VCaP (cell line): ENCODE measurements at regions not wholly inside any gene's neighbourhood (a gene's known extent, or its start where the extent isn't known, plus 50 kb on each side); places are given as distances from the start of the nearest gene placed in this dataset.

Source experiments
- H3K27ac ChIP-seq: fragments of 450-650 bp; 2 replicates; pipeline ENCODE4 v1.5.1; 2017
- CTCF ChIP-seq: fragments of 450-650 bp; conservative IDR thresholded peaks from 2 replicates; pipeline ENCODE4 v1.5.1; 2017; ENCODE audit warnings: mild to moderate bottlenecking, moderate library complexity

GRCh38 chr11:92675303-92675702 lies 294.1 kb upstream of the MTNR1B start:
- no peak for TF ChIP-seq CTCF
- peak overlapping the region; percentile 52; the same call in 1 of the 2 replicates for H3K27ac ChIP-seq

- peak overlapping the region; percentile 52 for H3K27ac ChIP-seq
- no peak for TF ChIP-seq CTCF
Measured at GRCh38 chr11:92675810-92676209, 293.6 kb upstream of the MTNR1B start.

GRCh38 chr11:92678008-92678611 lies 291.3 kb upstream of the MTNR1B start:
- TF ChIP-seq CTCF: no peak
- H3K27ac ChIP-seq: no peak overlapping the region

- no peak overlapping the region for H3K27ac ChIP-seq
- TF ChIP-seq CTCF: no peak
Measured at GRCh38 chr11:92681586-92681985, 287.9 kb upstream of the MTNR1B start.

GRCh38 chr11:92682136-92682535 lies 287.3 kb upstream of the MTNR1B start:
- no peak for TF ChIP-seq CTCF
- H3K27ac ChIP-seq: no peak overlapping the region

GRCh38 chr11:92682952-92683351 lies 286.5 kb upstream of the MTNR1B start:
- no peak for TF ChIP-seq CTCF
- no peak overlapping the region for H3K27ac ChIP-seq

GRCh38 chr11:92685049-92685448 lies 284.4 kb upstream of the MTNR1B start:
- no peak for TF ChIP-seq CTCF
- no peak overlapping the region for H3K27ac ChIP-seq
